HuH-7.5 (cell line): ENCODE measurements at regions not wholly inside any gene's neighbourhood (a gene's known extent, or its start where the extent isn't known, plus 50 kb on each side); places are given as distances from the start of the nearest gene placed in this dataset.

Source experiments
- DNase-seq: peaks from one replicate; pipeline ENCODE4 v3.0.0; 2011; ENCODE audit warnings: low spot score

- no peak for DNase-seq
Measured at GRCh38 chr7:70986297-70986696, 145.6 kb upstream of the GALNT17 start.

GRCh38 chr7:70994176-70994575, 137.8 kb upstream of the GALNT17 start:
- DNase-seq: no peak

- DNase-seq: no peak
Measured at GRCh38 chr7:70997261-70997660, 134.7 kb upstream of the GALNT17 start.

- no peak for DNase-seq
Measured at GRCh38 chr7:71005109-71005508, 126.8 kb upstream of the GALNT17 start.

GRCh38 chr7:71009636-71010035, 122.3 kb upstream of the GALNT17 start:
- no peak for DNase-seq

GRCh38 chr7:71015252-71015900, 116.6 kb upstream of the GALNT17 start:
- no peak for DNase-seq

- DNase-seq: no peak
Measured at GRCh38 chr7:71016401-71016800, 115.5 kb upstream of the GALNT17 start.

- no peak for DNase-seq
Measured at GRCh38 chr7:71017602-71018001, 114.3 kb upstream of the GALNT17 start.

GRCh38 chr7:71019706-71020105, 112.2 kb upstream of the GALNT17 start:
- DNase-seq: no peak

GRCh38 chr7:71021131-71021530, 110.8 kb upstream of the GALNT17 start:
- DNase-seq: no peak

GRCh38 chr7:71026680-71027079, 105.3 kb upstream of the GALNT17 start:
- no peak for DNase-seq

- no peak for DNase-seq
Measured at GRCh38 chr7:71034243-71034642, 97.7 kb upstream of the GALNT17 start.

- DNase-seq: no peak
Measured at GRCh38 chr7:71042591-71042990, 89.4 kb upstream of the GALNT17 start.

- DNase-seq: no peak
Measured at GRCh38 chr7:71050492-71050891, 81.5 kb upstream of the GALNT17 start.

GRCh38 chr7:71055504-71055903, 76.4 kb upstream of the GALNT17 start:
- DNase-seq: no peak

GRCh38 chr7:71077743-71078476, 54.0 kb upstream of the GALNT17 start:
- no peak for DNase-seq
